Mammary epithelial cell (primary cell): ENCODE measurements at regions not wholly inside any gene's neighbourhood (a gene's known extent, or its start where the extent isn't known, plus 50 kb on each side); places are given as distances from the start of the nearest gene placed in this dataset.

ENCODE experiments used
- CTCF ChIP-seq, 2 donors: IDR thresholded peaks in 1 of 2; conservative IDR thresholded peaks in 1 of 2; 2 replicates each; pipeline ENCODE4 v1.5.1; 2011 to 2012; ENCODE audit warnings: inconsistent platforms in 2 of 2, low read length in 2 of 2, mild to moderate bottlenecking in 2 of 2, control low read depth in 1 of 2, low read depth in 1 of 2; ENCODE audit not compliant: insufficient read depth in 1 of 2; ENCODE audit errors: extremely low read depth in 1 of 2
- EZH2 ChIP-seq: IDR thresholded peaks from 2 replicates; pipeline ENCODE4 v1.6.1; 2012; ENCODE audit warnings: low read length, inconsistent platforms, borderline replicate concordance

DNA sequence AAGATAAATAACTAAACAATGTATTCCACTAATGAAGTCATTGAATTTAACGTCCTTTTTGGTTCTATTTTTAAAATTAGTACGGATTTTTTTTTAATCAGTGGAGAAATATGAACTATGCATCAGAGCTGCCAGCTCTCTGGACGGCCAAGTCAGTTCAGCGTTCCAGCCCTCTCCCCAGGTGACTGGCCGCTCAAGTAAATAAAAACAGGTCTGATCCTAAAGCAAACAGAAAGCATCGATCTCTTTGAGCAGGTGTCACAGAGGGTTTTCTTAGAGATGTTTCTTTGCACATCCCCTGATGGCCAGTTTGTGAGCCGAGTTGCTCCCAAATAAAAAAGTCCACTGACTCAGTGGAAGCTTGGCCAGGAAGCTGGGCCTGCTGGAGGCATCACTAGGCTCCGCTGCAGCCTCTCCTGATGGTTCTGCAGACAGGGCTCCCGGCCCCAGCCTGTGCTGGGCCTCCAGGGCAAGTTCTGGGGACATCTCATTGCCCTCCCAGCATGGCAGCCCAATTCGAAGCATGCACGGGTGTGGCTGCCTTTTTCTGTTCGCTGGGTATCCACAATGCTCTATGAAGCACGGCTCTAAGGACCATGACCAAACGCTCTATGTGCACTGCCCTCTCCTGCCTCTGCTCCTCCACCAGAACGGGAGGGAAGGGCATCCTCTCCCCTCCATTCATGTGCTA is 74.7 kb upstream of the PPP2R2D start:
- TF ChIP-seq CTCF (conservative IDR thresholded peaks at IDR 0.05 in 1 of 2, IDR thresholded peaks at IDR 0.05 in 1 of 2; ENCODE audit: extremely low read depth in 1 of 2, insufficient read depth in 1 of 2, low read depth in 1 of 2, low read length in 2 of 2) = no peak
- no peak for TF ChIP-seq EZH2
